RWPE1 (cell line): ENCODE measurements at regions not wholly inside any gene's neighbourhood (a gene's known extent, or its start where the extent isn't known, plus 50 kb on each side); places are given as distances from the start of the nearest gene placed in this dataset.
"Not testable (repeated sequence)": the region's sequence is repeated elsewhere in the genome, so short reads cannot be mapped to it uniquely, and the experiment has no call there.

Source experiments
- CTCF ChIA-PET: fragments of 350-600 bp; sonication (Branson Sonifier 250); formaldehyde crosslinking; extraction: SDS; loops from one replicate; lab custom pipeline; 2021; lab: Yijun Ruan, JAX
- POLR2A ChIA-PET: fragments of 400-600 bp; formaldehyde crosslinking; extraction: SDS; loops from one replicate; lab custom pipeline; 2020; ENCODE audit warnings: antibody characterized with exemption; ENCODE audit not compliant: low non-redundant PET; lab: Yijun Ruan, JAX
- DNase-seq: peaks from one replicate; pipeline ENCODE4 v3.0.0; 2012; ENCODE audit warnings: low spot score
- H3K27ac ChIP-seq: fragments of 450-650 bp; 2 replicates; pipeline ENCODE4 v1.5.1; 2017
- CTCF ChIP-seq: fragments of 450-650 bp; conservative IDR thresholded peaks from 2 replicates; pipeline ENCODE4 v1.5.1; 2017; ENCODE audit warnings: low read depth, mild to moderate bottlenecking

GRCh38 chr11:67884073-67884757 is 119.7 kb downstream of the UNC93B1 start:
- DNase-seq, H3K27ac ChIP-seq, CTCF ChIA-PET, POLR2A ChIA-PET: not testable (repeated sequence)

GRCh38 chr11:67882304-67882703 is 121.6 kb downstream of the UNC93B1 start:
- CTCF ChIA-PET, H3K27ac ChIP-seq, DNase-seq, POLR2A ChIA-PET: not testable (repeated sequence)

GRCh38 chr11:67881836-67882235 is 122.1 kb downstream of the UNC93B1 start:
- CTCF ChIA-PET, POLR2A ChIA-PET, H3K27ac ChIP-seq, DNase-seq: not testable (repeated sequence)

GRCh38 chr11:67880594-67881196 is 123.2 kb downstream of the UNC93B1 start:
- H3K27ac ChIP-seq, DNase-seq, POLR2A ChIA-PET, CTCF ChIA-PET: not testable (repeated sequence)

GRCh38 chr11:67878666-67879065 is 125.2 kb downstream of the UNC93B1 start:
- POLR2A ChIA-PET, DNase-seq, H3K27ac ChIP-seq, CTCF ChIA-PET: not testable (repeated sequence)

- POLR2A ChIA-PET, result not testable (repeated sequence)
These were observed 126.6 kb downstream of the UNC93B1 start for GRCh38 chr11:67877316-67877715.

GRCh38 chr11:67873223-67873622 is 130.7 kb downstream of the UNC93B1 start:
- CTCF ChIA-PET, result interaction anchor here (0.6 kb wide), 1 partner anchor 1514 kb away, joined by 3 read pairs; no protein-coding TSS in a partner anchor
- POLR2A ChIA-PET, DNase-seq, H3K27ac ChIP-seq: not testable (repeated sequence)

More at GRCh38 chr11:67877316-67877715, 126.6 kb downstream of the UNC93B1 start:
- H3K27ac ChIP-seq, DNase-seq, CTCF ChIA-PET: not testable (repeated sequence)

- CTCF ChIA-PET, DNase-seq, POLR2A ChIA-PET, H3K27ac ChIP-seq: not testable (repeated sequence)
These were observed 132.7 kb downstream of the UNC93B1 start for GRCh38 chr11:67871168-67871567.

- CTCF ChIA-PET, POLR2A ChIA-PET, H3K27ac ChIP-seq, DNase-seq: not testable (repeated sequence)
These were observed 141.0 kb downstream of the UNC93B1 start for GRCh38 chr11:67862896-67863295.

GRCh38 chr11:67859513-67860161 is 144.3 kb downstream of the UNC93B1 start:
- TF ChIP-seq CTCF, result peak; percentile 22
- CTCF ChIA-PET, H3K27ac ChIP-seq, POLR2A ChIA-PET, DNase-seq: not testable (repeated sequence)

- CTCF ChIA-PET, POLR2A ChIA-PET, H3K27ac ChIP-seq, DNase-seq: not testable (repeated sequence)
These were observed 153.2 kb downstream of the UNC93B1 start for GRCh38 chr11:67850747-67851146.

GRCh38 chr11:67849766-67850165 is 154.1 kb downstream of the UNC93B1 start:
- DNase-seq, POLR2A ChIA-PET, H3K27ac ChIP-seq, CTCF ChIA-PET: not testable (repeated sequence)
